Gastroesophageal sphincter (tissue), 4 donors: ENCODE measurements at regions not wholly inside any gene's neighbourhood (a gene's known extent, or its start where the extent isn't known, plus 50 kb on each side); places are given as distances from the start of the nearest gene placed in this dataset.
"Not testable (repeated sequence)": the region's sequence is repeated elsewhere in the genome, so short reads cannot be mapped to it uniquely, and the experiment has no call there.

Source experiments
- ATAC-seq: fragments of 150-250 bp; one replicate; pipeline ENCODE4 v1.9.1; 2016; ENCODE audit warnings: mild to moderate bottlenecking, moderate library complexity
- H3K27ac ChIP-seq, 4 donors: fragments of 200-600 bp; sonication (generic) in 3 of 4; 1 replicate in 3 of 4; 2 replicates in 1 of 4; pipeline ENCODE4 v1.5.1; 2016 to 2019
- H3K27me3 ChIP-seq: fragments of 200-600 bp; sonication (generic); one replicate; pipeline ENCODE4 v1.5.1; 2019
- H3K36me3 ChIP-seq, 2 donors: fragments of 200-600 bp; sonication (generic); one replicate each; pipeline ENCODE4 v1.5.1; 2019; ENCODE audit warnings: control low read depth in 1 of 2
- H3K4me1 ChIP-seq, 3 donors: fragments of 200-600 bp; sonication (generic); 1 replicate in 2 of 3; 2 replicates in 1 of 3; pipeline ENCODE4 v1.5.1; 2016 to 2019; ENCODE audit warnings: control low read depth in 2 of 3
- H3K4me3 ChIP-seq, 2 donors: fragments of 200-600 bp; sonication (generic); one replicate each; pipeline ENCODE4 v1.5.1; 2019; ENCODE audit warnings: mild to moderate bottlenecking in 1 of 2, moderate library complexity in 1 of 2
- H3K9me3 ChIP-seq, 3 donors: fragments of 200-600 bp; sonication (generic); one replicate each; pipeline ENCODE4 v1.5.1; 2017 to 2019; ENCODE audit warnings: control low read depth in 2 of 3
- EP300 ChIP-seq: sonication (generic); formaldehyde crosslinking; IDR thresholded peaks from one replicate; pipeline ENCODE4 v1.6.1; 2017; ENCODE audit warnings: antibody characterized with exemption, mild to moderate bottlenecking
- POLR2A ChIP-seq, 2 donors: fragments of 450-650 bp; IDR thresholded peaks; one replicate each; pipeline ENCODE4 v1.6.1; 2017; ENCODE audit warnings: antibody characterized with exemption in 2 of 2, mild to moderate bottlenecking in 2 of 2, moderate library complexity in 1 of 2
- POLR2AphosphoS5 ChIP-seq: sonication (generic); formaldehyde crosslinking; IDR thresholded peaks from one replicate; pipeline ENCODE4 v1.6.1; 2017; ENCODE audit warnings: antibody characterized with exemption
- WGBS, 2 donors: methylation state at CpG; one replicate each; pipeline ENCODE4 v1.1.5; 2018; ENCODE audit warnings: low coverage in 1 of 2; 5-methylcytosine and 5-hydroxymethylcytosine counted together
- TF ChIP-seq, protein P1 (sequence below), 4 experiments: fragments of 200-600 bp in 2 of 4; fragments of 450-650 bp in 2 of 4; sonication (generic) in 1 of 4; IDR thresholded peaks; one replicate each; pipeline ENCODE4 v1.5.1; 2017 to 2019; ENCODE audit warnings: antibody characterized with exemption in 4 of 4, mild to moderate bottlenecking in 2 of 4, moderate library complexity in 2 of 4

GRCh38 chr5:127196042-127196441 is 94.6 kb upstream of the MEGF10 start:
- Histone ChIP-seq H3K9me3 (no peaks in the 10 kb centered on the region), H3K36me3 (no peaks in the 10 kb centered on the region), H3K4me1 (no peaks in the 10 kb centered on the region), H3K27me3 (no peaks in the 10 kb centered on the region), H3K27ac (no peak overlapping the region), H3K4me3 (no peak overlapping the region)
- no peak for ATAC-seq
- WGBS, 2 donors = 80 to 83% methylated on average over 1 of the region's 1 CpG
- TF ChIP-seq POLR2AphosphoS5 (no peak), EP300 (no peak), POLR2A (IDR thresholded peaks at IDR 0.05) (no peak)
- TF ChIP-seq, protein P1, sequence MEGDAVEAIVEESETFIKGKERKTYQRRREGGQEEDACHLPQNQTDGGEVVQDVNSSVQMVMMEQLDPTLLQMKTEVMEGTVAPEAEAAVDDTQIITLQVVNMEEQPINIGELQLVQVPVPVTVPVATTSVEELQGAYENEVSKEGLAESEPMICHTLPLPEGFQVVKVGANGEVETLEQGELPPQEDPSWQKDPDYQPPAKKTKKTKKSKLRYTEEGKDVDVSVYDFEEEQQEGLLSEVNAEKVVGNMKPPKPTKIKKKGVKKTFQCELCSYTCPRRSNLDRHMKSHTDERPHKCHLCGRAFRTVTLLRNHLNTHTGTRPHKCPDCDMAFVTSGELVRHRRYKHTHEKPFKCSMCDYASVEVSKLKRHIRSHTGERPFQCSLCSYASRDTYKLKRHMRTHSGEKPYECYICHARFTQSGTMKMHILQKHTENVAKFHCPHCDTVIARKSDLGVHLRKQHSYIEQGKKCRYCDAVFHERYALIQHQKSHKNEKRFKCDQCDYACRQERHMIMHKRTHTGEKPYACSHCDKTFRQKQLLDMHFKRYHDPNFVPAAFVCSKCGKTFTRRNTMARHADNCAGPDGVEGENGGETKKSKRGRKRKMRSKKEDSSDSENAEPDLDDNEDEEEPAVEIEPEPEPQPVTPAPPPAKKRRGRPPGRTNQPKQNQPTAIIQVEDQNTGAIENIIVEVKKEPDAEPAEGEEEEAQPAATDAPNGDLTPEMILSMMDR (IDR thresholded peaks at IDR 0.05) = no peak

DNA sequence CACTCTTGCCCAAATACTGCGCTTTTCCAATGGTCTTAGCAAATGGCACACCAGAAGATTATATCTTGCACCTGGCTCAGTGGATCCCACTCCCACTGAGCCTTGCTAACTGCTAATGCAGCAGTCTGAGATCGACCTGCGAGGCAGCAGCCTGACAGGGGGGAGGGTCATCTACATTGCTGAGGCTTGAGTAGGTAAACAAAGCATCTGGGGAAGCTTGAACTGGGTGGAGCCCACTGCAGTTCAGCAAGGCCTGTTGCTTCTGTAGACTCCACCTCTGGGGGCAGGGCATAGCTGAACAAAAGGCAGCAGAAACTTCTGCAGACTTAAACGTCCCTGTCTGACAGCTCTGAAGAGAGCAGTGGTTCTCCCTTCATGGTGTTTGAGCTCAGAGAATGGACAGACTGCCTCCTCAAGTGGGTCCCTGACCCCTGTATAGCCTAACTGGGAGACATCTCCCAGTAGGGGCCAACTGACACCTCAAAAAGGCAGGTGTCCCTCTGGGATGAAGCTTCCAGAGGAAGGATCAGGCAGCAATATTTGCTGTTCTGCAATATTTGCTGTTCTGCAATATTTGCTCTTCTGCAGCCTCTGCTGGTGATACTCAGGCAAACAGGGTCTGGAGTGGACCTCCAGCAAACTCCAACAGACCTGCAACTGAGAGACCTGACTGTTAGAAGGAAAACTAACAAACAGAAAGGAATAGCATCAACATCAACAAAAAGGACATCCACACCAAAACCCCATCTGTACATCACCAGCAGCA is 93.0 kb upstream of the MEGF10 start:
- H3K27ac ChIP-seq, H3K9me3 ChIP-seq, H3K36me3 ChIP-seq, H3K4me1 ChIP-seq, ATAC-seq, H3K27me3 ChIP-seq, H3K4me3 ChIP-seq: not testable (repeated sequence)
- WGBS, 2 donors = 14% methylated on average over 1 of the region's 4 CpGs; no CpG with 5 or more reads in 1 of the 2 donors

- H3K4me3 ChIP-seq, H3K27ac ChIP-seq, H3K4me1 ChIP-seq, H3K36me3 ChIP-seq, H3K9me3 ChIP-seq, ATAC-seq, H3K27me3 ChIP-seq: not testable (repeated sequence)
- 97 to 100% methylated on average over 1 to 3 of the region's 4 CpGs for WGBS, 2 donors
These were observed 87.9 kb upstream of the MEGF10 start for GRCh38 chr5:127202738-127203137.

GRCh38 chr5:127203818-127204217 is 86.8 kb upstream of the MEGF10 start:
- no peak overlapping the region for H3K4me3 ChIP-seq
- H3K9me3 ChIP-seq = no peaks in the 10 kb centered on the region
- no peak for TF ChIP-seq POLR2AphosphoS5
- H3K27me3 ChIP-seq = no peaks in the 10 kb centered on the region
- no peaks in the 10 kb centered on the region for H3K36me3 ChIP-seq
- ATAC-seq = no peak
- 60 to 75% methylated on average over 1 of the region's 1 CpG for WGBS, 2 donors
- no peaks in the 10 kb centered on the region for H3K4me1 ChIP-seq
- H3K27ac ChIP-seq = no peak overlapping the region

- H3K27ac ChIP-seq = no peak overlapping the region
- WGBS, 2 donors = 84 to 87% methylated on average over 3 of the region's 3 CpGs
- no peaks in the 10 kb centered on the region for H3K27me3 ChIP-seq
- no peak overlapping the region for H3K4me3 ChIP-seq
- ATAC-seq = no peak
- H3K36me3 ChIP-seq = no peaks in the 10 kb centered on the region
- H3K9me3 ChIP-seq = no peaks in the 10 kb centered on the region
- no peaks in the 10 kb centered on the region for H3K4me1 ChIP-seq
- no peak for TF ChIP-seq EP300
- no peak for TF ChIP-seq POLR2A (IDR thresholded peaks at IDR 0.05)
- TF ChIP-seq, protein P1 (IDR thresholded peaks at IDR 0.05) = no peak
- TF ChIP-seq POLR2AphosphoS5 = no peak
These were observed 85.4 kb upstream of the MEGF10 start for GRCh38 chr5:127205147-127205546.

DNA sequence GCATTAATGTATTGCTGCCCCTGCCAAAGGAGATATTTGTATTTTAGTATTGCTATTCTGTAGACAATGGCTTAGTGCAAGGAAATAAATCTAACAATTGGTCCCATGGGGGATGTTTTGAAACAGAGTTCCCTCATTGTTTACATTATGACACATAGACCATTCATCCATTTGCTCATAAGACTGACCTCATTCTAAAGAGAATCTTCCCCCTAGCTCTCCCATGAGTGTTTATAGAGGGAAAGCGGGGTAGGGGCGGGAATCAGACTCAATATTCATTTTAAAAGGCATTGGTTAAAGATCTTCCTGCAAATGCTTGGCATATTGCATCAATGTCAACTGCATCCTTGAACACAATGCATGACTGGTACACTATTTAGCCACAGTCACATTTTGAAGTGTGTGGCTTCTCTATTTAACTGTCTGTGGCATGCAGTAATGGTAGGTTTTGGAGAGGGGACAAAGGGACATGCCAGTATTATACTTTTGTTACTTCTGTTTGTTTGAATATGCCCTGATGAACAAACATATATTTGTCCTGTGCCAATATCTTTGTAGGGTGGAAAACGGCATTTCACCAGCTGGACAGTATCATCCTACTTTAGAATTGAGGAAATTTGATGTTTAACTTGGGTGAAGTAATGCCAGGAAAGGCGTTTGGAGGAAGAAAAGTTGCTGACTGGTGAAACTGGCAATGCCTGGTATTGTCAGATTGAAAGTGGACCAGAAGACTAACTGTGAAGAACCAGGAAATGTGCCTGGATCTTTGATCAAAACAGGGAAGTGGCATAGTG is 84.1 kb upstream of the MEGF10 start:
- Histone ChIP-seq H3K36me3 (no peaks in the 10 kb centered on the region), H3K4me1 (no peaks in the 10 kb centered on the region), H3K9me3 (no peaks in the 10 kb centered on the region), H3K4me3 (no peak overlapping the region), H3K27me3 (no peaks in the 10 kb centered on the region), H3K27ac (no peak overlapping the region)
- TF ChIP-seq EP300 (no peak), POLR2A (IDR thresholded peaks at IDR 0.05) (no peak), POLR2AphosphoS5 (no peak)
- TF ChIP-seq, protein P1 (IDR thresholded peaks at IDR 0.05) = no peak
- no peak for ATAC-seq
- 35 to 58% methylated on average over 4 of the region's 4 CpGs for WGBS, 2 donors
